A673 (cell line): ENCODE measurements at regions not wholly inside any gene's neighbourhood (a gene's known extent, or its start where the extent isn't known, plus 50 kb on each side); places are given as distances from the start of the nearest gene placed in this dataset.

Source experiments
- CTCF ChIP-seq: fragments of 300-800, 200-600 bp; sonication (generic); conservative IDR thresholded peaks from 2 replicates; pipeline ENCODE4 v1.5.1; 2017; ENCODE audit warnings: low read depth, mild to moderate bottlenecking, antibody characterized with exemption, low read length, moderate library complexity, mixed read lengths
- EZH2 ChIP-seq: fragments of 200-600 bp; sonication (generic); IDR thresholded peaks from 2 replicates; pipeline ENCODE4 v1.6.1; 2017; ENCODE audit warnings: borderline replicate concordance, low read depth, mild to moderate bottlenecking, mixed read lengths, antibody characterized with exemption, low read length; ENCODE audit not compliant: poor library complexity, severe bottlenecking

- TF ChIP-seq CTCF (no peak), EZH2 (no peak)
Observed at GRCh38 chr16:85196976-85197375, 84.7 kb upstream of the CIBAR2 start.
